BJ (cell line): ENCODE measurements at regions not wholly inside any gene's neighbourhood (a gene's known extent, or its start where the extent isn't known, plus 50 kb on each side); places are given as distances from the start of the nearest gene placed in this dataset.

Experiments
- CTCF ChIA-PET: fragments of 350-600 bp; formaldehyde crosslinking; extraction: SDS; loops from one replicate; lab custom pipeline; 2021; ENCODE audit warnings: antibody characterized with exemption, inconsistent platforms; lab: Yijun Ruan, JAX
- POLR2A ChIA-PET: fragments of 300-600 bp; sonication (Branson Sonifier 250); formaldehyde crosslinking; extraction: SDS; loops from one replicate; lab custom pipeline; 2021; ENCODE audit warnings: antibody characterized with exemption; lab: Charles Lee
- DNase-seq: peaks from one replicate; pipeline ENCODE4 v3.0.0-alpha.2; 2011; ENCODE audit warnings: low read depth
- H3K27me3 ChIP-seq: 2 replicates; pipeline ENCODE4 v1.6.0; 2011; ENCODE audit warnings: low read length; ENCODE audit not compliant: control insufficient read depth, insufficient read depth
- H3K36me3 ChIP-seq: 2 replicates; pipeline ENCODE4 v1.5.1; 2011; ENCODE audit warnings: low read length; ENCODE audit not compliant: control insufficient read depth, insufficient read depth
- H3K4me3 ChIP-seq: 2 replicates; pipeline ENCODE4 v1.5.1; 2011; ENCODE audit warnings: low read depth, mild to moderate bottlenecking, control low read depth, low read length
- CTCF ChIP-seq: IDR thresholded peaks from 2 replicates; pipeline ENCODE4 v1.5.1; 2011; ENCODE audit warnings: low read depth, mild to moderate bottlenecking, control low read depth, inconsistent platforms, low read length, moderate library complexity; ENCODE audit not compliant: insufficient read depth

- no peak for DNase-seq
- Histone ChIP-seq H3K36me3 (no peaks in the 10 kb centered on the region), H3K27me3 (no peaks in the 10 kb centered on the region), H3K4me3 (no peak overlapping the region)
- ChIA-PET CTCF (interaction anchor here (1.2 kb wide), 1 partner anchor 8 kb away, joined by 8 read pairs; no protein-coding TSS in a partner anchor), POLR2A (no interaction called here)
- TF ChIP-seq CTCF: no peak
These were observed 247.5 kb downstream of the MBNL1 start for GRCh38 chr3:152516216-152516615.

- CTCF ChIA-PET: no interaction called here
- POLR2A ChIA-PET: no interaction called here
These were observed 248.8 kb downstream of the MBNL1 start for GRCh38 chr3:152517502-152517901.

GRCh38 chr3:152518346-152518745, 249.6 kb downstream of the MBNL1 start:
- no peak overlapping the region for H3K4me3 ChIP-seq
- no peaks in the 10 kb centered on the region for H3K27me3 ChIP-seq
- no peak for DNase-seq
- ChIA-PET CTCF (no interaction called here), POLR2A (no interaction called here)
- no peak for TF ChIP-seq CTCF
- H3K36me3 ChIP-seq: no peaks in the 10 kb centered on the region

More at GRCh38 chr3:152517502-152517901, 248.8 kb downstream of the MBNL1 start:
- DNase-seq: no peak
- no peaks in the 10 kb centered on the region for H3K27me3 ChIP-seq
- no peak for TF ChIP-seq CTCF
- H3K4me3 ChIP-seq: no peak overlapping the region
- H3K36me3 ChIP-seq: no peaks in the 10 kb centered on the region

GRCh38 chr3:152519376-152519775, 250.6 kb downstream of the MBNL1 start:
- CTCF ChIA-PET: no interaction called here
- no peaks in the 10 kb centered on the region for H3K27me3 ChIP-seq
- no peak for DNase-seq
- H3K36me3 ChIP-seq: no peaks in the 10 kb centered on the region
- POLR2A ChIA-PET: no interaction called here
- no peak for TF ChIP-seq CTCF
- no peak overlapping the region for H3K4me3 ChIP-seq

GRCh38 chr3:152522036-152522435, 253.3 kb downstream of the MBNL1 start:
- ChIA-PET POLR2A (no interaction called here), CTCF (interaction anchor here (1.2 to 4.0 kb wide), 4 partner anchors 9 to 450 kb away, joined by 3 to 21 read pairs (median 4); no protein-coding TSS in a partner anchor)
- no peak for DNase-seq
- Histone ChIP-seq H3K27me3 (no peaks in the 10 kb centered on the region), H3K4me3 (no peak overlapping the region), H3K36me3 (no peaks in the 10 kb centered on the region)
- no peak for TF ChIP-seq CTCF
